GM19395 (cell line): ENCODE measurements at regions not wholly inside any gene's neighbourhood (a gene's known extent, or its start where the extent isn't known, plus 50 kb on each side); places are given as distances from the start of the nearest gene placed in this dataset.
A peak's percentile ranks its signal among the peaks of the same experiment; 100 is the strongest.

Source experiments
- ATAC-seq: cut with Tn5 transposase; IDR thresholded peaks from one replicate; pipeline ENCODE4 v1.9.1; 2021; ENCODE audit warnings: mild to moderate bottlenecking, moderate library complexity; ENCODE audit not compliant: unreplicated experiment

DNA sequence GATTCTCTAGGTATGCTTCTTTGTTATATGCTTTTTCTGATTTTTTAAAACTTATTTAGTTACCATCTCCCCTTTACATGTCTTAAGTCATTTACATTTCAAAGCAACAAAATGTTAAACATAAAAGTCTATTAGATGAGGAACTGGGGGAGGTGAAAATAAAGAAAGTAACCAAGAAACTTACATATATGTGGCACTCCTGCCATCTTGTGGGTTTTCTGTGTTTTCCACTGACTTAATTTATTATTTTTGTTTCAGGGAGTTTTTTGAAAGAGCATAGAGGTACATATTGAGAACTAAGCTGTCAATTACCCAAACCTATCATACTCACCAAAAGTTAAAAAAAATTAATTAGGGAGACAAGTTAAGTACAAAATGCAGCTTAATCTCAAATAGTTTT lies 1531.1 kb downstream of the MRPL39 start:
- no peak for ATAC-seq

DNA sequence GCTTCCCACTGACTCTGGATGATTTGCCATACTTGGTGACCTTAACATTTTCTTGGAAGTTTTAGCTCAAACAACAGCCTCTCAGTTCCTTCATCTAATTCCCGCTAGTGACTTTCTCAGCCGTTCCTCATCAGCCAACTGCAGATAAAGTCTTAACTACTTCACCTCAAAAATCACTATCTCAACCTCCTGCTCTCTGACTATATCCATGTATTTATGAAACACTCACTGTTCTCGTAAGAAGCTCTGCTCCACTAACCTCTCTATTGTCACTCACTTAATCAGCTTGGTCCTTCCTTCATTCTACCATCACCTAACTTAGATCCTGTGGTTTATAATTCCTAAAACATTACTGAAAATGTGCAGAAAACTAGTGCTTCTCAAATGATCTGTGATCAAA lies 1551.6 kb downstream of the MRPL39 start:
- no peak for ATAC-seq

DNA sequence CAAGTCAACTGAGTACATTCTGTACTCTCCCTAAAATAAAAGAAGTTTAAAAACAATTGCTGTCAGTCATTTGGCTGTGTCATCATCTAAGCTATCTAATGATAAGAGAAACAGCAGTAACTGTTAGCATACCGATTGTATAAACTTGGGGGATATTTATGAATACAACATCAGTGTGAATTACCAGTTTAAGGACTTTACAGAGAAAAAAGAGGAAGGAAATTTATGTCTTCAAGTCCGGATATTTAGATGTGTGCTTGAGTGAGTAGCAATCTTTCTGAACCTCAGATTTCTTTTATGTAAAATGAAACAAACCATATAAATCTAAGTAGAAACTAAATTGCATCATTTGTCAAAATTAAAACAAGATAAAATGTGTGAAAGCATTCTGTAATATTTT lies 1557.0 kb downstream of the MRPL39 start:
- ATAC-seq, result no peak

- ATAC-seq, result no peak
Observed at GRCh38 chr21:24046829-24047443, 1560.3 kb downstream of the MRPL39 start.

DNA sequence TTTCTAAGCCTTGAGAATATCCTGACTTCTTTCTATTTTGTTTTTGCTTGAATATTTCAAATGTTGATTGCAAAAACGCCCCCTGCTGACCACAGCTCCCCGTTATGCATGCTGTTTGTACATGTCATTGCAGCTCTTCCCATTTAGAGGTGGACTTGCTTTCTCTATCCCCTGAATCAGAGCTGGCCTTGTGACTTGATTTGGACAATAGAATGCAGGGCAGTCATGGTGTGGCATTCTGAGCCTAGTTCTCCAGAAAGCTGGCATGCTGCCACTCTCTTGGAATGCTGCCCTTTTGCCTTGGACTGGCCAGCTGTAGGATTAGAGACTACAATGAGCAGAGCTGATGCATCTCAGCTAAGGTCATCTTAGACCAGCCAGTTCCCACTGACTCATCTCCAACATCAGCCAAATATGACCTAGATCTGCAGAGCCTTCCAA lies 1561.5 kb downstream of the MRPL39 start:
- no peak for ATAC-seq

DNA sequence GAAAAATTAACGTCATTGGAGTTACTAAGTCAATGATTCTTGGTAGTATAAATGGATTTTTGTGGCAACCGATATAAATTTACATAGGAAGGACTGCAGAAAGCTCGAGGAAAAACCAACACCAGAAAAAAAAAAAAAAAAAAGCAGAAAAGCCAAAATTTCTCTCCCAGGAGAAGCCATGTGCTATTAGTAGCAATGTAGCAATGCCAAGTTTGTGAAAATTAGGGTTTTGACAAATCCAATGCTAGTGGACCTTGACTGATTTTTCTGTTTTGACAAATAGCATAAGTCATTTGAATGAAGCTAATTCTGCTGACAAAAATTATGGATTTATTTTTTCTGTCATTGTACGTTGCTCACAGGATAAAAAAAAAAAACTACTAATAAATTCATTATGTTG lies 1561.9 kb downstream of the MRPL39 start:
- no peak for ATAC-seq

GRCh38 chr21:24042687-24043086 lies 1564.6 kb downstream of the MRPL39 start:
- no peak for ATAC-seq

DNA sequence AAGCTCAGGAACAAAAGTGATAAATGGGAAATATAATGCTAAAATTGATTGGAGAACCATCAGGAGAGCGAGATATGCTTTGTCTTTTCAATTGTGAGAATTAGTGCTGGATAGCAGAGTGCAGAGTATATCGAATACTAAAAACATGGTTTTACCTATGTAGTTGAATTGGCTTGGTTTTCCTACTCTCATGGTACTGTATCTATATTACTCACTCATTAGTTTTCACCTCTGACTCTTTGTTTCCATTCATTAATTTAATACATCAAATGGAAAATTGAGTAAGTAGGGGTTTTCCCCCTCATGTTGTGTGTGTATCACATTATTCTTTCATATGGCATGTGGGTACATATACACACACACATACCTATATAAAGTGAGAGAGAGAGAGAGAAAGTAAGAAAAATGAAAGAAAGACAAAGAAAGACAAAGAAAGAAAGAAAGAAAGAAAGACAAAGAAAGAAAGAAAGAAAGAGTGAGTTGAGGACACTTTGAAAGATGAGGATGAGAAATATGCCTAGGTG lies 1574.5 kb downstream of the MRPL39 start:
- no peak for ATAC-seq

DNA sequence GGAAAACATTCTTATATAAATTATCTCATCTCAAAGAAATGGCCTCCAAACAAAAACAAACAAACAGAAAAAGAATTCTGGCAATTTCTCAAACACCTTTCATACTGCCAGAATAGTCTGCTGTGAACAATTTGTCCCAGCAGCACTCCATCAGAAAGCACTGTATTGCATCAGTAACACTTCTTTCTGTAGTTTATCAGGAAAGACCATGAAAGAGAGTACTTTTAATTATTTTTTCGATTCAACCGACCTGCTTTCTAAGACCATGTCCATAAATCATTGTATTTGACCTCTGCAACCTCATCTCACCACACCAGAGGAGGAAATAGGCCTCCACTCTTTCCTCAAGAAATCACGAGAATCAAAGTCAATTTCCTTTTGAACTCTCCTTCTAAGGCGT lies 1579.9 kb downstream of the MRPL39 start:
- no peak for ATAC-seq

DNA sequence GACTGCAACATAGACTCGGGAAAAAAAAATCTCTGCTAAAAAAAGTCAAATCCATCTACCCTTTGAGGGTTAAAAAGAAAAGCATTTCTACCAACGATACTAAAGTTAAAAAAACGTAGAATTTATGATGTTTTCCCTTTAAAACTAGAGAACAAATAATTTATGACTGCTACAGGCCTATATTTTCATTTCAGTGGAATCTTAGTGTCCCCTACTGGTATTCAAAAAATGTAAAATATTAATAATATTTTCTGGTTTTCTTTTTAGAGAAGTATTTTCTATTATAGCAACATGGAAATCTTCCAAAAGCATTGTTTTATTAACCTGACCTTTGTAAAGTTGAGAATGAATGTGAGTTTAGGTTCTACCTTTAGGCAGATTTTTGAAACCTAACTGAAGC lies 1582.2 kb downstream of the MRPL39 start:
- ATAC-seq, result no peak

GRCh38 chr21:24023936-24024335 lies 1583.3 kb downstream of the MRPL39 start:
- ATAC-seq, result no peak

GRCh38 chr21:24023402-24023801 lies 1583.9 kb downstream of the MRPL39 start:
- ATAC-seq, result no peak

DNA sequence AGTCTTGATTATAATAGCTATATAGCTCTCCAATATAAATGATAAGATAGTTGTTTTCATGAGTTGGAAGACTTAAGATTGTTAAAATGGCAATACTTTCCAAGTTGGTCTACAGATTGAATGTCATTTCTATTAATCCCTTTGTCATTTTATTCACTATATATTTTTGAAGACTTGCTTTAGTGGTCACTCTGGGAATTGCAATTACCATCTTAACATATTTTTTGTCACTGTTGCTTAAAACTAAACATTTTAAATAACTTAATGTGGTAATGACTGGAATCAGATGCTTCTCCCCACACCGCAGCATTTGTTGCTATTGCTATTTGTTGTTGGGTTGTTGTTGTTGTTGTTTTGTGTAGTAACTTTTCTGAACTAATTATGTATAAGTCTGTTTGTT lies 1592.9 kb downstream of the MRPL39 start:
- no peak for ATAC-seq

DNA sequence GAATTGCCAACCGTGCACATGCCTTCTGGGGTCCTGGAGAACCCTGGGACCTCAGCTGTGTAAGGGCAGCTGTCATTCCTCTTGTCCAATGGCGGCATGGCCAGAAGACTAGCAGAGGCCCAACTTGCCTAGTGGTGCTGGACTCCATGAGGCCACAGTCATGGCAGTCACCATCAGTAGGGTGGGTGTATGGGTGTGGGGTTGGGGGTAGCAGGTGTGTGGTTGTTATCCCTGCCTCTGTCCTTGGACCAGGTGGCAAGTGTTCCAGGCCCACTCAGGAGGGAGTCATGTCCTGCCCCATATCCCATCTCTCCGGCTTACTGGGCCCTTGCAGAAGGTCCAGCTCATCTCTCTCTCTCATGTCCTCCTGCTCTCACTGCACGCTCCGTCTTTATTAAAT lies 1596.2 kb downstream of the MRPL39 start:
- no peak for ATAC-seq

- ATAC-seq, result no peak
Observed at GRCh38 chr21:24007592-24007991, 1599.7 kb downstream of the MRPL39 start.

DNA sequence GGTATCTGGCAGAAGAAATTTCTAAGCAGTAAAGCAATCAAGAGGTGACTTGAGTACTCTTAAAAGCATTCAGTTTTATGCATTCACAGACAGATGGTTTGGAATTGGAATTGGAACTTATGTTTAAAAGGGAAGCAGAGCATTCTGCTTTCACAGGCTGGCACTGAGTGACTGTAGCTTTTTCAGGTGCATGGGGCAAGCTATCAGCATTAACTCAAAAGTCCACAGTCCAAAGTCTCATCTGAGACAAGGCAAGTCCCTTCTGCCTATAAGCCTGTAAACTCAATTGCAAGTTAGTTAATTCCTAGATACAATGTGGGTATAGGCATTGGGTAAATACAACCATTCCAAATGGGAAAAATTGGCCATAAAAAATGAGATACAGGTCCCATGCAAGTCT lies 1620.3 kb downstream of the MRPL39 start:
- no peak for ATAC-seq

GRCh38 chr21:23986214-23986613 lies 1621.1 kb downstream of the MRPL39 start:
- no peak for ATAC-seq

DNA sequence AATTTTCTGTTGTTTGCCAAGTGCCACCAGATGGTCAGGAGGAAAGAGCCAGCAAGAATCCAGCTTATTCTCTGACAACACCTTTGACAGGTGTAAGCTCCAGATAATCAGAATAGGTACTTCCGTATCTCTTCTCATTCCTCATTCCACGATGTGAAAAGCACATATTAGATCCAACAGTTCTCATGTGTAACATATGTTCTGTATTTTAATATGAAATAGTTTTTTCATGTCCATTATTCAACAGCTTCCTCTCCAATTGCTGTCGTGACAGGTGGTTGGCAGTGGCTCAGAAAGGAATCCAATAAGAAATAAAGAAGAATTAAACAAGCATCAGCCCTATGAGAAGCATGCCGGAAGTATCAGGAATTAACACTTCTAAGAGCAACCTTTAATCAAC lies 1624.7 kb downstream of the MRPL39 start:
- ATAC-seq, result no peak

- ATAC-seq, result no peak
Observed at GRCh38 chr21:23977971-23978370, 1629.3 kb downstream of the MRPL39 start.

DNA sequence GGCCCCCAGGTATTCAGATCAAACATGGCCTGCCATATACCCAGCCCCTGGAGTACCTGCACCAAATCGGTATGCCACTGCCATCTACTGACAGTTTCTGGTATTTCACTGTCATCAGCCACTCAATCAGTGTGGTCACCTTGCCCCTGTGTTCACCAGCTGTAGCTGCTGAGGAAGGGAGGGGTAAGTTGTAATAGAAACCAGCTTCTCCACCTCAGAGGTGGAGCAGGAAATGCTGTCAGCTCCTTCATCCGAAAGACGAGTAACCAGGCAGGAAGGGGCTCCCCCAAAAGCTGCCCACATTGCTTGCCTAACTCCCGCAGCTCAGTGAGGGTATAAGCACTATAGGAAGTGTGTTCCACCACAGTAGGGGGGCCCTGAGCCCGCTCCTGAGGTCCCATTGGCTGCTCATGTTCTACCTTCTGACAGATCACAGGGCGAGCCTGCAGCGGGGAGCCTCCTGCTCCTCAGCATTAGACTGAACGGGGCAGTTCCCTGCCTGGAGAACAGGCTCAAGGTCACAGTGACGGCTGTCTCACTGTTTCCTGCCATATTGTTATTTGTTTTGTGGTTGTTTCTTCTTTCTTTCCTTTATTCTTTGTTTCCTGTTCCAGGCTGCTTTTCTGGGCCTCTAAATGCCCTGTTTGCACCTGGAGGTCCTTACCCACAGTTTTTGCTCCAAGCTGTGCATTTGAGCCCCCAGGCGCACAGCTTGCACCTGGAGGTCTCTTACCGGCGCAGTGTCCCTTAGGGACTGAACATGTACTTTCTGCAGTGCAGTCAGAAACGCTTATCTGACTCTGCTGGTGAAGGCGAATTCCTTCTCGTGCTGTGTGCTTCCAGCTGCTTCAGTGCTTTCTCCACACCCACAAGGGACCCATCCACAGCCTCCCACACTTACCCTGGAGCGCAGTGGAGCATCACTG lies 1638.3 kb downstream of the MRPL39 start:
- ATAC-seq, result peak; percentile 97

DNA sequence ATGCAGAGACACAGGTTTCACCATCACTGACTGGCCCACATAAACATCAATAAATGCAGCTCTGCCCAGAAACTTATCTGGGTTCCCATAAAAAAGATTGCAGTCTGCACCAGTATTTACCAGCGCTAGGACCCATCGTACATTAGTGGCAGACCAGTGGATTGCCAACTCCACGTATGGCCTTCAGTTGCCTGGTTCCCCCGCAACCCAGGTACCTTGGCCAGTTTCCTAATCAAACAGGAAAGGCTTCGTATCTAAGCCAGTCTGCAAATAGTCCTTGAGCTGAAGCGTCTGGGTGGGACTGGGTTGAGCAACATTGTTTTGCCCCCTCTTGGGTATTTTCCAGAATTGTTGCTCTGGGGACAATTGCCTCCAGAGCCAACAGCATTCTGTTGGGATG lies 1639.3 kb downstream of the MRPL39 start:
- no peak for ATAC-seq

DNA sequence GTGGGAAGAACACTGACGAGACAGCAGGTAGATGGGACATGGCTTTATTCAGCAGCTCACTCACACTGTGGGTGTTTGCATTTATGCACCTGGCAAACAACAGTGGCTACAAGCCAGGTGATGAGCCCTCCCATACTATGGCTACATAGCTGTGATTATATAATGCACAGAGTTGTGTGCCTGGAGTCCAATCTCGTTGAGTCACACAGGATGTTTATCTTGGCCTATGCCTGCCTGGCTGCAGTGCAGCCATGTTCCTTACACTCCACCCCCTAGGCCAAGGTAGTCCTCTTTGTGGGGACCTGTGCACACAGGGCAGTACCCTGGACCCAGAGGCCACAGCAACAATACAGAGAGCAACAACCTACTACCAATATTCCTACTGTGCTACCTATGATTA lies 1643.8 kb downstream of the MRPL39 start:
- ATAC-seq, result no peak
